GM12891 (cell line): ENCODE measurements at regions not wholly inside any gene's neighbourhood (a gene's known extent, or its start where the extent isn't known, plus 50 kb on each side); places are given as distances from the start of the nearest gene placed in this dataset.

Source experiments
- POLR2A ChIP-seq: IDR thresholded peaks from 2 replicates; pipeline ENCODE4 v1.6.1; 2011; ENCODE audit warnings: low read depth, low read length, control low read depth
- TAF1 ChIP-seq: IDR thresholded peaks from 2 replicates; pipeline ENCODE4 v1.6.1; 2011; ENCODE audit warnings: low read depth, low read length, control low read depth

- TF ChIP-seq POLR2A (no peak), TAF1 (no peak)
These were observed 223.0 kb upstream of the P2RY1 start for GRCh38 chr3:152611905-152612304.
